GM18520 (cell line): ENCODE measurements at regions not wholly inside any gene's neighbourhood (a gene's known extent, or its start where the extent isn't known, plus 50 kb on each side); places are given as distances from the start of the nearest gene placed in this dataset.
"Not testable (repeated sequence)": the region's sequence is repeated elsewhere in the genome, so short reads cannot be mapped to it uniquely, and the experiment has no call there.

ENCODE experiments used
- ATAC-seq: cut with Tn5 transposase; IDR thresholded peaks from one replicate; pipeline ENCODE4 v1.9.1; 2021; ENCODE audit not compliant: unreplicated experiment

GRCh38 chr3:22859618-22860017 lies 343.5 kb upstream of the UBE2E2 start:
- no peak for ATAC-seq

- ATAC-seq, result no peak
Observed at GRCh38 chr3:22861426-22861825, 341.7 kb upstream of the UBE2E2 start.

GRCh38 chr3:22862111-22862510 lies 341.0 kb upstream of the UBE2E2 start:
- ATAC-seq, result no peak

- ATAC-seq, result not testable (repeated sequence)
Observed at GRCh38 chr3:22882834-22883233, 320.3 kb upstream of the UBE2E2 start.

- ATAC-seq, result no peak
Observed at GRCh38 chr3:22885039-22885438, 318.1 kb upstream of the UBE2E2 start.

GRCh38 chr3:22885574-22886341 lies 317.4 kb upstream of the UBE2E2 start:
- ATAC-seq, result no peak

GRCh38 chr3:22886439-22887068 lies 316.6 kb upstream of the UBE2E2 start:
- no peak for ATAC-seq

- ATAC-seq, result no peak
Observed at GRCh38 chr3:22887664-22888291, 315.3 kb upstream of the UBE2E2 start.

GRCh38 chr3:22893101-22893500 lies 310.0 kb upstream of the UBE2E2 start:
- ATAC-seq, result no peak

GRCh38 chr3:22893644-22894325 lies 309.3 kb upstream of the UBE2E2 start:
- no peak for ATAC-seq

GRCh38 chr3:22894865-22895264 lies 308.3 kb upstream of the UBE2E2 start:
- no peak for ATAC-seq

GRCh38 chr3:22895671-22896070 lies 307.5 kb upstream of the UBE2E2 start:
- ATAC-seq, result no peak

- ATAC-seq, result no peak
Observed at GRCh38 chr3:22898558-22898957, 304.6 kb upstream of the UBE2E2 start.

- ATAC-seq, result no peak
Observed at GRCh38 chr3:22899441-22899840, 303.7 kb upstream of the UBE2E2 start.

GRCh38 chr3:22900296-22900695 lies 302.8 kb upstream of the UBE2E2 start:
- ATAC-seq, result no peak

GRCh38 chr3:22901684-22902083 lies 301.4 kb upstream of the UBE2E2 start:
- ATAC-seq, result no peak

- ATAC-seq, result no peak
Observed at GRCh38 chr3:22907161-22907780, 295.9 kb upstream of the UBE2E2 start.

GRCh38 chr3:22907796-22908195 lies 295.3 kb upstream of the UBE2E2 start:
- ATAC-seq, result no peak

GRCh38 chr3:22908989-22909507 lies 294.1 kb upstream of the UBE2E2 start:
- ATAC-seq, result no peak

GRCh38 chr3:22916933-22917332 lies 286.2 kb upstream of the UBE2E2 start:
- ATAC-seq, result no peak

- no peak for ATAC-seq
Observed at GRCh38 chr3:22920006-22920405, 283.1 kb upstream of the UBE2E2 start.
